ENCODE measurements at regions not wholly inside any gene's neighbourhood (a gene's known extent, or its start where the extent isn't known, plus 50 kb on each side); places are given as distances from the start of the nearest gene placed in this dataset.

- TF ChIP-seq CTCF (IDR thresholded peaks at IDR 0.05; ENCODE audit: control extremely low read depth, extremely low read depth) = no peak
- ATAC-seq (ENCODE audit: insufficient read depth, low FRiP score) (no peak), DNase-seq (no peak)
- H3K9ac ChIP-seq (ENCODE audit: insufficient read depth in 1 of 2, low read length in 2 of 2) = no peak overlapping the region
- no peaks in the 10 kb centered on the region for H3K27me3 ChIP-seq (ENCODE audit: control insufficient read depth in 3 of 3, insufficient read depth in 3 of 3, low read length in 2 of 3)
- H3K36me3 ChIP-seq (ENCODE audit: control insufficient read depth in 4 of 4, insufficient read depth in 4 of 4, low read length in 4 of 4) = no peaks in the 10 kb centered on the region
- 75 to 90% methylated on average over 4 of the region's 4 CpGs for WGBS, 2 donors
- H3K4me1 ChIP-seq (ENCODE audit: control insufficient read depth in 5 of 5, insufficient read depth in 5 of 5, low read length in 5 of 5) = no peaks in the 10 kb centered on the region
- H3K9me3 ChIP-seq (ENCODE audit: control insufficient read depth in 4 of 4, insufficient read depth in 3 of 4, low read length in 3 of 4) = no peaks in the 10 kb centered on the region
- H3K27ac ChIP-seq (ENCODE audit: low read depth in 1 of 2, low read length in 1 of 2) = no peak overlapping the region
- H3K4me3 ChIP-seq = no peak overlapping the region
Measured at GRCh38 chr12:63045020-63045860, 105.8 kb downstream of the AVPR1A start.

- WGBS, 2 donors = 58 to 90% methylated on average over 1 of the region's 1 CpG
- no peak for TF ChIP-seq CTCF (IDR thresholded peaks at IDR 0.05; ENCODE audit: control extremely low read depth, extremely low read depth)
- no peak overlapping the region for H3K27ac ChIP-seq (ENCODE audit: low read depth in 1 of 2, low read length in 1 of 2)
- H3K4me3 ChIP-seq = no peak overlapping the region
- H3K4me1 ChIP-seq (ENCODE audit: control insufficient read depth in 5 of 5, insufficient read depth in 5 of 5, low read length in 5 of 5) = no peaks in the 10 kb centered on the region
- ATAC-seq (ENCODE audit: insufficient read depth, low FRiP score) (no peak), DNase-seq (no peak)
- H3K36me3 ChIP-seq (ENCODE audit: control insufficient read depth in 4 of 4, insufficient read depth in 4 of 4, low read length in 4 of 4) = no peaks in the 10 kb centered on the region
- H3K9ac ChIP-seq (ENCODE audit: insufficient read depth in 1 of 2, low read length in 2 of 2) = no peak overlapping the region
- H3K9me3 ChIP-seq (ENCODE audit: control insufficient read depth in 4 of 4, insufficient read depth in 3 of 4, low read length in 3 of 4) = no peaks in the 10 kb centered on the region
- no peaks in the 10 kb centered on the region for H3K27me3 ChIP-seq (ENCODE audit: control insufficient read depth in 3 of 3, insufficient read depth in 3 of 3, low read length in 2 of 3)
Measured at GRCh38 chr12:63042646-63043045, 107.7 kb upstream of the PPM1H start.

GRCh38 chr12:63041601-63042000 is 106.7 kb upstream of the PPM1H start:
- ATAC-seq (ENCODE audit: insufficient read depth, low FRiP score) (no peak), DNase-seq (no peak)
- no peak for TF ChIP-seq CTCF (IDR thresholded peaks at IDR 0.05; ENCODE audit: control extremely low read depth, extremely low read depth)
- 71 to 89% methylated on average over 1 of the region's 1 CpG for WGBS, 2 donors
- no peak overlapping the region for H3K27ac ChIP-seq (ENCODE audit: low read depth in 1 of 2, low read length in 1 of 2)
- no peak overlapping the region for H3K9ac ChIP-seq (ENCODE audit: insufficient read depth in 1 of 2, low read length in 2 of 2)
- no peaks in the 10 kb centered on the region for H3K27me3 ChIP-seq (ENCODE audit: control insufficient read depth in 3 of 3, insufficient read depth in 3 of 3, low read length in 2 of 3)
- H3K4me3 ChIP-seq = no peak overlapping the region
- H3K4me1 ChIP-seq (ENCODE audit: control insufficient read depth in 5 of 5, insufficient read depth in 5 of 5, low read length in 5 of 5) = no peaks in the 10 kb centered on the region
- no peaks in the 10 kb centered on the region for H3K9me3 ChIP-seq (ENCODE audit: control insufficient read depth in 4 of 4, insufficient read depth in 3 of 4, low read length in 3 of 4)
- no peaks in the 10 kb centered on the region for H3K36me3 ChIP-seq (ENCODE audit: control insufficient read depth in 4 of 4, insufficient read depth in 4 of 4, low read length in 4 of 4)
